ENCODE measurements at regions not wholly inside any gene's neighbourhood (a gene's known extent, or its start where the extent isn't known, plus 50 kb on each side); places are given as distances from the start of the nearest gene placed in this dataset.

DNA sequence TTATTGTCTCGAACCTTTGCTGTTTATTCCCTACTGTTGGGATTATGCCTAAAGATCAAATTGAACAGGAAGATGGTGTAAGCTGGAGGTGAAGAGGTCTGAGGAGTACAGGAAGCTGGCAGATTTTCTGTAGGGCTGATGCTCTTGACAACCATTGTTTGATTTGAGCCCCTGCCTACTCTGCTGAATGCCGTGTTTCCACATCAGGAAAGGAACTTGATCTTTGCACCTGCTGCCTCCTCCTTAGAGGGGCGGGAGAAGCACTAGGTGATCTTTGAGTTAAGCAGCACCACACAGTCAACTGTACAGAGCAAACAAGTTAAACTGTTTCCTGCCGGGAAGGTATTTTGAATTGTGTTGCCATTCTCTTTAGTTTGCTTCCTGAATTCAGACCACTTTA is 364.6 kb upstream of the EPHA6 start:
- H3K4me3 ChIP-seq (ENCODE audit: control insufficient read depth, low read depth, low read length) = no peak overlapping the region
- no peak for DNase-seq (ENCODE audit: low read depth)
- TF ChIP-seq, protein P1, sequence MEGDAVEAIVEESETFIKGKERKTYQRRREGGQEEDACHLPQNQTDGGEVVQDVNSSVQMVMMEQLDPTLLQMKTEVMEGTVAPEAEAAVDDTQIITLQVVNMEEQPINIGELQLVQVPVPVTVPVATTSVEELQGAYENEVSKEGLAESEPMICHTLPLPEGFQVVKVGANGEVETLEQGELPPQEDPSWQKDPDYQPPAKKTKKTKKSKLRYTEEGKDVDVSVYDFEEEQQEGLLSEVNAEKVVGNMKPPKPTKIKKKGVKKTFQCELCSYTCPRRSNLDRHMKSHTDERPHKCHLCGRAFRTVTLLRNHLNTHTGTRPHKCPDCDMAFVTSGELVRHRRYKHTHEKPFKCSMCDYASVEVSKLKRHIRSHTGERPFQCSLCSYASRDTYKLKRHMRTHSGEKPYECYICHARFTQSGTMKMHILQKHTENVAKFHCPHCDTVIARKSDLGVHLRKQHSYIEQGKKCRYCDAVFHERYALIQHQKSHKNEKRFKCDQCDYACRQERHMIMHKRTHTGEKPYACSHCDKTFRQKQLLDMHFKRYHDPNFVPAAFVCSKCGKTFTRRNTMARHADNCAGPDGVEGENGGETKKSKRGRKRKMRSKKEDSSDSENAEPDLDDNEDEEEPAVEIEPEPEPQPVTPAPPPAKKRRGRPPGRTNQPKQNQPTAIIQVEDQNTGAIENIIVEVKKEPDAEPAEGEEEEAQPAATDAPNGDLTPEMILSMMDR (conservative IDR thresholded peaks at IDR 0.05; ENCODE audit: control insufficient read depth, insufficient read depth, low read depth, low read length) = no peak

DNA sequence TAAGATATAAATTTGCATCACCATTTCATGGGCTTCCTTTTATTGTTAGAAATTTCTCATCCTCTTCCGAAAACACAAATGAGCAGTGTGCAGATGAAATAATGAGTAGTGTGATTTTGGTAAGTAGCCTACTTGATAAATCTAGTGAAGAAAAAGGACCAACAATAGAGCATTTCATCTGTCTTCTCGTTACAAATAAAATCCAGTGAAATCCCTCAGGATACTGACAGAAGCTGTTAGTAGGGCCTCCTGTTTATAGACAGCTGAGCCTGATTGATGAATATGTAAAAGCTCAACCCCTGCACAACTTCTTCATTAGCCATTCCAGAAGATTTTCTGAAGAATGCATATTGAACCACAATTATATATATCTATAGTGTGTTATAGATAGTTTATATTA is 363.7 kb upstream of the EPHA6 start:
- TF ChIP-seq, protein P1 (conservative IDR thresholded peaks at IDR 0.05; ENCODE audit: control insufficient read depth, insufficient read depth, low read depth, low read length) = no peak
- DNase-seq (ENCODE audit: low read depth) = no peak

DNA sequence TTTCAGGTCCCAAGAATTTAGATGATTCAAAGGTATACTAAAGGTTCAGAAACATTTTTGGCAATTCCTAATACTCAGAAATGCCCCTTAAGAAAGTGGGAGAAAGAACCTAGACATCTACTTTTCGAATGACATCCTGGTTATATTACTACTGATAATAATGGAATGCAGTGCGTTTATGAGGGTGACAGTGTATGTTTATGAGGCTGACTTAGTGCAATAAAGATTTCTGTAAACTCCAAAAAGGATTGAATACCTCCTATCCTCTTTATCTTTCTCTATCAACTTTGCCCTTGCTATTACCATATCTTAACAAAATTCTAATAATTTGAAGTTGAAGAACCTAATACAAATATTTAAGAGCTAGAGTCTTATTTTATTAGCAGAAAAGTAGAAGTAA is 348.9 kb upstream of the EPHA6 start:
- H3K4me3 ChIP-seq (ENCODE audit: control insufficient read depth, low read depth, low read length) = no peak overlapping the region
- TF ChIP-seq, protein P1 (conservative IDR thresholded peaks at IDR 0.05; ENCODE audit: control insufficient read depth, insufficient read depth, low read depth, low read length) = no peak
- no peak for DNase-seq (ENCODE audit: low read depth)

More for the DNA sequence above, 363.7 kb upstream of the EPHA6 start:
- no peak overlapping the region for H3K4me3 ChIP-seq (ENCODE audit: control insufficient read depth, low read depth, low read length)

DNA sequence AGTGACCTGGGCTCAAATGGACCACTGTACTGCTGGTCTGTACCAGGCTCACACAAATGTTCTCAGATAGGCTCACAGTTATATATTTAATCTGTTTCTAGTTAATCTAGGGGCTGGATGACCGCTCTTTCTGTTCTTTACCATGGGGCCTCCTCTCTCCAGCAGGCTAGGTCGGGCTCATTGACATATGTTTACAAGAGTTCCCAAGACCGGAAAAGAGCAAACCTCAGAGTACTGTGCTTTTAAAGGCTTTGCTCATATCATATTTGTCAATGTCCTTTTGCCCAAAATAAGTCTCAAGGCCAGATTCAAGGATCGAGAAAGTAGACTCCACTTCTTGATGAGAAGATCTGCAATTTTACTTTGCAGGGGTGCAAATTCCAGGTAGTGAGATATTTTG is 348.0 kb upstream of the EPHA6 start:
- no peak for DNase-seq (ENCODE audit: low read depth)
- H3K4me3 ChIP-seq (ENCODE audit: control insufficient read depth, low read depth, low read length) = no peak overlapping the region
- TF ChIP-seq, protein P1 (conservative IDR thresholded peaks at IDR 0.05; ENCODE audit: control insufficient read depth, insufficient read depth, low read depth, low read length) = no peak

DNA sequence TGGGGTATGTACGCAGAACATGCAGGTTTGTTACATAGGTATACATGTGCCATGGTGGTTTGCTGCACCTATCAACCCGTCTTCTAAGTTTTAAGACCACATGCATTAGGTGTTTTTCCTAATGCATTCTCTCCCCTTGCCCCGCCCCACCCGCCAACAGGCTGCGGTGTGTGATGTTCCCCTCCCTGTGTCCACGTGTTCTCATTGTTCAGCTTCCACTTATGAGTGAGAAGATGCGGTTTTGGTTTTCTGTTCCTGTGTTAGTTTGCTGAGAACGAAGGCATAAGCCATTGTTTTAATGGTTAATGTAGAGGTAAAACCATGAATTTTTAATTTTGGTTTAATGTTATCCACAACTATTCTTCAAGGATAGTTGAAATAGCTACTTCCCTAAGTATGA is 346.8 kb upstream of the EPHA6 start:
- TF ChIP-seq, protein P1 (conservative IDR thresholded peaks at IDR 0.05; ENCODE audit: control insufficient read depth, insufficient read depth, low read depth, low read length) = no peak
- no peak for DNase-seq (ENCODE audit: low read depth)
- H3K4me3 ChIP-seq (ENCODE audit: control insufficient read depth, low read depth, low read length) = no peak overlapping the region

DNA sequence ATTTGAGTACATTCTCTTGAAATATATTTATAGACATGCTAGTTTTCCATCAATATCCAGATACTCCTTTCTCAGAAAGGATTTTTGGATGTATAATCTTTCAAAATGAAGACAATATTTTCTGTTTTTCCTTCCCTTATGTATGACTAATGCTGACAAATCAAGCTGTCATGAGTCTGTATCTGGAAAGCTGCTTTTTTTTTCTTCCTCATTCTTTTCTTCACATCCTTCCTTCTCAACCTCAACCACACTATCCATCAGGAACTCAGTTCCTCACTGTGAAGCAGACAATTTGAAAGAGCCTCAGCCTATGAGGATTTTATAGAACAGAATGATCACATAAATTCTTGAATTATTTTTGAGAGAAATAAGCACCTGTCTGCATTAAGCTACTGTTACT is 335.9 kb upstream of the EPHA6 start:
- peak; percentile 29 for DNase-seq (ENCODE audit: low read depth)

More for the DNA sequence above, 335.9 kb upstream of the EPHA6 start:
- TF ChIP-seq, protein P1 (conservative IDR thresholded peaks at IDR 0.05; ENCODE audit: control insufficient read depth, insufficient read depth, low read depth, low read length) = no peak
- no peak overlapping the region for H3K4me3 ChIP-seq (ENCODE audit: control insufficient read depth, low read depth, low read length)
